Neural progenitor cell (in vitro differentiated cells): ENCODE measurements at regions not wholly inside any gene's neighbourhood (a gene's known extent, or its start where the extent isn't known, plus 50 kb on each side); places are given as distances from the start of the nearest gene placed in this dataset.

ENCODE experiments used
- DNase-seq: peaks from one replicate; pipeline ENCODE4 v3.0.0-alpha.2; 2016; ENCODE audit warnings: low spot score
- H2AFZ ChIP-seq: fragments of 200-600 bp; sonication (generic); replicated peaks from 2 replicates; pipeline ENCODE4 v1.6.1; 2016; ENCODE audit warnings: antibody characterized with exemption
- H3F3A ChIP-seq: fragments of 200-600 bp; sonication (generic); 2 replicates; pipeline ENCODE4 v1.6.1; 2016; ENCODE audit warnings: antibody characterized with exemption, low read depth
- H3K27ac ChIP-seq: fragments of 200-600 bp; sonication (generic); 2 replicates; pipeline ENCODE4 v1.5.1; 2016; ENCODE audit warnings: mild to moderate bottlenecking
- H3K27me3 ChIP-seq: fragments of 200-600 bp; sonication (generic); 2 replicates; pipeline ENCODE4 v1.6.1; 2016; ENCODE audit warnings: mild to moderate bottlenecking, moderate library complexity
- H3K36me3 ChIP-seq: fragments of 200-600 bp; sonication (generic); 2 replicates; pipeline ENCODE4 v1.5.1; 2016
- H3K4me1 ChIP-seq: fragments of 200-600 bp; sonication (generic); 2 replicates; pipeline ENCODE4 v1.6.1; 2016; ENCODE audit warnings: mixed run types
- H3K4me2 ChIP-seq: fragments of 200-600 bp; sonication (generic); 2 replicates; pipeline ENCODE4 v1.6.1; 2016
- H3K4me3 ChIP-seq: fragments of 200-600 bp; sonication (generic); 2 replicates; pipeline ENCODE4 v1.5.1; 2016
- H3K79me2 ChIP-seq: fragments of 200-600 bp; sonication (generic); 2 replicates; pipeline ENCODE4 v1.6.1; 2016; ENCODE audit warnings: low read depth
- H3K9ac ChIP-seq: fragments of 200-600 bp; sonication (generic); 2 replicates; pipeline ENCODE4 v1.6.1; 2016
- H3K9me3 ChIP-seq: fragments of 200-600 bp; sonication (generic); 2 replicates; pipeline ENCODE4 v1.5.1; 2016; ENCODE audit warnings: low read depth
- H4K20me1 ChIP-seq: fragments of 200-600 bp; sonication (generic); 2 replicates; pipeline ENCODE4 v1.6.1; 2016; ENCODE audit warnings: low read depth
- H3K27ac Mint-ChIP-seq: 3 replicates; pipeline ENCODE4 v1.8.0; 2021; ENCODE audit warnings: mixed read lengths
- H3K27me3 Mint-ChIP-seq: 2 replicates; pipeline ENCODE4 v1.8.0; 2022; ENCODE audit warnings: low read depth, mild to moderate bottlenecking, inconsistent platforms, moderate library complexity, mixed read lengths; ENCODE audit not compliant: insufficient read depth
- H3K36me3 Mint-ChIP-seq: 3 replicates; pipeline ENCODE4 v1.8.0; 2021; ENCODE audit warnings: mixed read lengths
- H3K4me1 Mint-ChIP-seq: 3 replicates; pipeline ENCODE4 v1.8.0; 2021; ENCODE audit warnings: mixed read lengths
- H3K4me3 Mint-ChIP-seq: 3 replicates; pipeline ENCODE4 v1.8.0; 2021; ENCODE audit warnings: mild to moderate bottlenecking, moderate library complexity, mixed read lengths
- H3K9me3 Mint-ChIP-seq: 3 replicates; pipeline ENCODE4 v1.8.0; 2020; ENCODE audit warnings: mixed read lengths
- CTCF ChIP-seq: fragments of 200-600 bp; sonication (generic); IDR thresholded peaks from 2 replicates; pipeline ENCODE4 v1.5.1; 2017; ENCODE audit warnings: antibody characterized with exemption, mild to moderate bottlenecking
- EZH2 ChIP-seq: fragments of 200-600 bp; sonication (generic); IDR thresholded peaks from 2 replicates; pipeline ENCODE4 v1.6.1; 2017; ENCODE audit warnings: antibody characterized with exemption, mild to moderate bottlenecking, moderate library complexity
- EZH2phosphoT487 ChIP-seq: fragments of 200-600 bp; sonication (generic); IDR thresholded peaks from 2 replicates; pipeline ENCODE4 v1.6.1; 2017; ENCODE audit warnings: antibody characterized with exemption

GRCh38 chr6:126181890-126182289, 158.0 kb upstream of the CENPW start:
- H3K27ac Mint-ChIP-seq, result peak overlapping the region; percentile 6
- H3K27ac ChIP-seq, result no peak overlapping the region

GRCh38 chr6:126182650-126183311, 157.1 kb upstream of the CENPW start:
- H3K4me2 ChIP-seq, result no peak overlapping the region
- no peak overlapping the region for H2AFZ ChIP-seq
- Mint-ChIP-seq H3K36me3 (no peaks in the 10 kb centered on the region), H3K27me3 (no peaks in the 10 kb centered on the region), H3K9me3 (no peaks in the 10 kb centered on the region), H3K4me3 (no peak overlapping the region), H3K27ac (no peak overlapping the region), H3K4me1 (peaks cover 6% of the 10 kb centered on the region)
- H3K79me2 ChIP-seq, result no peaks in the 10 kb centered on the region
- no peak overlapping the region for H3K9ac ChIP-seq
- no peaks in the 10 kb centered on the region for H3K27me3 ChIP-seq
- no peaks in the 10 kb centered on the region for H3F3A ChIP-seq
- DNase-seq, result no peak
- no peak overlapping the region for H3K27ac ChIP-seq
- H3K9me3 ChIP-seq, result no peaks in the 10 kb centered on the region
- peaks cover 18% of the 10 kb centered on the region for H3K4me1 ChIP-seq
- H4K20me1 ChIP-seq, result no peaks in the 10 kb centered on the region
- H3K4me3 ChIP-seq, result no peak overlapping the region
- H3K36me3 ChIP-seq, result no peaks in the 10 kb centered on the region
- TF ChIP-seq EZH2phosphoT487 (no peak), CTCF (no peak), EZH2 (no peak)

More at GRCh38 chr6:126181890-126182289, 158.0 kb upstream of the CENPW start:
- H3K4me3 Mint-ChIP-seq, result no peak overlapping the region
- no peaks in the 10 kb centered on the region for H3K36me3 Mint-ChIP-seq
- H3K9me3 Mint-ChIP-seq, result no peaks in the 10 kb centered on the region
- Histone ChIP-seq H3K4me1 (peaks cover 18% of the 10 kb centered on the region), H3K9ac (no peak overlapping the region), H2AFZ (no peak overlapping the region), H3K4me3 (no peak overlapping the region), H3K9me3 (no peaks in the 10 kb centered on the region), H3K4me2 (no peak overlapping the region), H3K36me3 (no peaks in the 10 kb centered on the region), H3K79me2 (no peaks in the 10 kb centered on the region), H3F3A (no peaks in the 10 kb centered on the region), H3K27me3 (no peaks in the 10 kb centered on the region), H4K20me1 (no peaks in the 10 kb centered on the region)
- DNase-seq, result no peak
- H3K4me1 Mint-ChIP-seq, result peaks cover 6% of the 10 kb centered on the region
- no peaks in the 10 kb centered on the region for H3K27me3 Mint-ChIP-seq
- TF ChIP-seq EZH2 (no peak), EZH2phosphoT487 (no peak), CTCF (no peak)

GRCh38 chr6:126185774-126186173, 154.1 kb upstream of the CENPW start:
- Histone ChIP-seq H3K79me2 (no peaks in the 10 kb centered on the region), H3K4me1 (peaks cover 11% of the 10 kb centered on the region), H3K36me3 (peaks cover 3% of the 10 kb centered on the region)

More at GRCh38 chr6:126185774-126186173, 154.1 kb upstream of the CENPW start:
- H3K27me3 Mint-ChIP-seq, result no peaks in the 10 kb centered on the region
- Histone ChIP-seq H3K27ac (no peak overlapping the region), H3K4me3 (no peak overlapping the region), H3F3A (no peaks in the 10 kb centered on the region), H2AFZ (no peak overlapping the region), H3K9me3 (no peaks in the 10 kb centered on the region), H4K20me1 (no peaks in the 10 kb centered on the region), H3K27me3 (no peaks in the 10 kb centered on the region), H3K4me2 (no peak overlapping the region), H3K9ac (no peak overlapping the region)
- H3K4me1 Mint-ChIP-seq, result peaks cover 6% of the 10 kb centered on the region
- no peak overlapping the region for H3K27ac Mint-ChIP-seq
- no peaks in the 10 kb centered on the region for H3K36me3 Mint-ChIP-seq
- H3K4me3 Mint-ChIP-seq, result no peak overlapping the region
- DNase-seq, result no peak
- no peak for TF ChIP-seq CTCF
- peaks cover 5% of the 10 kb centered on the region for H3K9me3 Mint-ChIP-seq
